ACC112 (cell line): ENCODE measurements at regions not wholly inside any gene's neighbourhood (a gene's known extent, or its start where the extent isn't known, plus 50 kb on each side); places are given as distances from the start of the nearest gene placed in this dataset.

Source experiments
- H2AFZ ChIP-seq: fragments of 200-600 bp; sonication (generic); one replicate; pipeline ENCODE4 v1.6.0; 2017; ENCODE audit warnings: antibody characterized with exemption, low read length; ENCODE audit not compliant: unreplicated experiment
- H3K27ac ChIP-seq: fragments of 200-600 bp; sonication (generic); 2 replicates; pipeline ENCODE4 v1.5.1; 2014; ENCODE audit warnings: low read depth, mild to moderate bottlenecking, antibody characterized with exemption, low read length, moderate library complexity
- H3K27me3 ChIP-seq: fragments of 200-600 bp; sonication (generic); 2 replicates; pipeline ENCODE4 v1.6.1; 2014; ENCODE audit warnings: mild to moderate bottlenecking, antibody characterized with exemption, low read length, moderate library complexity, mixed read lengths; ENCODE audit not compliant: insufficient read depth
- H3K36me3 ChIP-seq: fragments of 200-600 bp; sonication (generic); 2 replicates; pipeline ENCODE4 v1.6.1; 2016; ENCODE audit warnings: mild to moderate bottlenecking, antibody characterized with exemption, low read length, moderate library complexity, mixed read lengths; ENCODE audit not compliant: insufficient read depth
- H3K4me1 ChIP-seq: fragments of 200-600 bp; sonication (generic); one replicate; pipeline ENCODE4 v1.6.1; 2016; ENCODE audit warnings: low read length, mixed read lengths; ENCODE audit not compliant: insufficient read depth, unreplicated experiment, control insufficient read depth
- H3K4me3 ChIP-seq: fragments of 200-600 bp; sonication (generic); 2 replicates; pipeline ENCODE4 v1.5.1; 2014; ENCODE audit warnings: mild to moderate bottlenecking, low read depth, low read length
- H3K79me2 ChIP-seq: fragments of 200-600 bp; sonication (generic); one replicate; pipeline ENCODE4 v1.6.0; 2016; ENCODE audit warnings: low read length; ENCODE audit not compliant: control insufficient read depth, unreplicated experiment, insufficient read depth

GRCh38 chr9:28423255-28423654 lies 850.0 kb upstream of the C9orf72 start:
- Histone ChIP-seq H3K4me1 (no peaks in the 10 kb centered on the region), H3K27ac (no peak overlapping the region), H3K36me3 (no peaks in the 10 kb centered on the region), H3K79me2 (no peaks in the 10 kb centered on the region), H3K27me3 (no peaks in the 10 kb centered on the region), H2AFZ (no peak overlapping the region), H3K4me3 (no peak overlapping the region)

GRCh38 chr9:28435456-28435855 lies 862.2 kb upstream of the C9orf72 start:
- H3K27me3 ChIP-seq, result no peaks in the 10 kb centered on the region
- H3K4me1 ChIP-seq, result no peaks in the 10 kb centered on the region
- no peak overlapping the region for H2AFZ ChIP-seq
- H3K36me3 ChIP-seq, result no peaks in the 10 kb centered on the region
- no peak overlapping the region for H3K27ac ChIP-seq
- no peaks in the 10 kb centered on the region for H3K79me2 ChIP-seq
- H3K4me3 ChIP-seq, result no peak overlapping the region

GRCh38 chr9:28439688-28440087 lies 866.4 kb upstream of the C9orf72 start:
- Histone ChIP-seq H3K27ac (no peak overlapping the region), H3K4me1 (no peaks in the 10 kb centered on the region), H3K27me3 (no peaks in the 10 kb centered on the region), H2AFZ (no peak overlapping the region), H3K4me3 (no peak overlapping the region), H3K79me2 (no peaks in the 10 kb centered on the region), H3K36me3 (no peaks in the 10 kb centered on the region)

- no peaks in the 10 kb centered on the region for H3K36me3 ChIP-seq
Observed at GRCh38 chr9:28443461-28443860, 870.2 kb upstream of the C9orf72 start.

GRCh38 chr9:28444637-28445036 lies 871.4 kb upstream of the C9orf72 start:
- Histone ChIP-seq H3K4me1 (no peaks in the 10 kb centered on the region), H3K79me2 (no peaks in the 10 kb centered on the region), H3K27ac (no peak overlapping the region), H3K36me3 (no peaks in the 10 kb centered on the region), H3K27me3 (no peaks in the 10 kb centered on the region), H2AFZ (no peak overlapping the region), H3K4me3 (no peak overlapping the region)

More at GRCh38 chr9:28443461-28443860, 870.2 kb upstream of the C9orf72 start:
- no peak overlapping the region for H3K27ac ChIP-seq
- no peaks in the 10 kb centered on the region for H3K79me2 ChIP-seq
- H3K4me3 ChIP-seq, result no peak overlapping the region
- H3K27me3 ChIP-seq, result no peaks in the 10 kb centered on the region
- no peak overlapping the region for H2AFZ ChIP-seq
- H3K4me1 ChIP-seq, result no peaks in the 10 kb centered on the region

GRCh38 chr9:28445211-28445610 lies 871.9 kb upstream of the C9orf72 start:
- H3K4me3 ChIP-seq, result no peak overlapping the region
- no peaks in the 10 kb centered on the region for H3K27me3 ChIP-seq
- no peaks in the 10 kb centered on the region for H3K79me2 ChIP-seq
- no peak overlapping the region for H2AFZ ChIP-seq
- H3K4me1 ChIP-seq, result no peaks in the 10 kb centered on the region
- no peak overlapping the region for H3K27ac ChIP-seq
- no peaks in the 10 kb centered on the region for H3K36me3 ChIP-seq

GRCh38 chr9:28453918-28454317 lies 880.6 kb upstream of the C9orf72 start:
- Histone ChIP-seq H3K27ac (no peak overlapping the region), H3K79me2 (no peaks in the 10 kb centered on the region), H2AFZ (no peak overlapping the region), H3K4me3 (no peak overlapping the region), H3K4me1 (no peaks in the 10 kb centered on the region), H3K36me3 (no peaks in the 10 kb centered on the region), H3K27me3 (no peaks in the 10 kb centered on the region)

- no peaks in the 10 kb centered on the region for H3K79me2 ChIP-seq
- no peaks in the 10 kb centered on the region for H3K27me3 ChIP-seq
- no peaks in the 10 kb centered on the region for H3K4me1 ChIP-seq
- no peak overlapping the region for H2AFZ ChIP-seq
- no peak overlapping the region for H3K27ac ChIP-seq
- H3K36me3 ChIP-seq, result no peaks in the 10 kb centered on the region
- no peak overlapping the region for H3K4me3 ChIP-seq
Observed at GRCh38 chr9:28456861-28457260, 883.6 kb upstream of the C9orf72 start.

GRCh38 chr9:28464481-28465216 lies 891.4 kb upstream of the C9orf72 start:
- Histone ChIP-seq H3K36me3 (no peaks in the 10 kb centered on the region), H3K4me3 (no peak overlapping the region), H3K4me1 (no peaks in the 10 kb centered on the region), H3K79me2 (no peaks in the 10 kb centered on the region), H3K27me3 (no peaks in the 10 kb centered on the region), H2AFZ (no peak overlapping the region), H3K27ac (no peak overlapping the region)

GRCh38 chr9:28471261-28471660 lies 898.0 kb upstream of the C9orf72 start:
- H3K27me3 ChIP-seq, result no peaks in the 10 kb centered on the region
- no peaks in the 10 kb centered on the region for H3K4me1 ChIP-seq
- H3K27ac ChIP-seq, result no peak overlapping the region
- H2AFZ ChIP-seq, result no peak overlapping the region
- no peaks in the 10 kb centered on the region for H3K79me2 ChIP-seq
- no peak overlapping the region for H3K4me3 ChIP-seq
- H3K36me3 ChIP-seq, result no peaks in the 10 kb centered on the region

- Histone ChIP-seq H2AFZ (no peak overlapping the region), H3K27me3 (no peaks in the 10 kb centered on the region), H3K4me1 (no peaks in the 10 kb centered on the region), H3K79me2 (no peaks in the 10 kb centered on the region), H3K27ac (no peak overlapping the region), H3K4me3 (no peak overlapping the region), H3K36me3 (no peaks in the 10 kb centered on the region)
Observed at GRCh38 chr9:28487561-28487960, 914.3 kb upstream of the C9orf72 start.
